M059J (cell line): ENCODE measurements at regions not wholly inside any gene's neighbourhood (a gene's known extent, or its start where the extent isn't known, plus 50 kb on each side); places are given as distances from the start of the nearest gene placed in this dataset.

ENCODE experiments used
- DNase-seq: peaks from one replicate; pipeline ENCODE4 v3.0.0-alpha.2; 2012; ENCODE audit warnings: low read depth

DNA sequence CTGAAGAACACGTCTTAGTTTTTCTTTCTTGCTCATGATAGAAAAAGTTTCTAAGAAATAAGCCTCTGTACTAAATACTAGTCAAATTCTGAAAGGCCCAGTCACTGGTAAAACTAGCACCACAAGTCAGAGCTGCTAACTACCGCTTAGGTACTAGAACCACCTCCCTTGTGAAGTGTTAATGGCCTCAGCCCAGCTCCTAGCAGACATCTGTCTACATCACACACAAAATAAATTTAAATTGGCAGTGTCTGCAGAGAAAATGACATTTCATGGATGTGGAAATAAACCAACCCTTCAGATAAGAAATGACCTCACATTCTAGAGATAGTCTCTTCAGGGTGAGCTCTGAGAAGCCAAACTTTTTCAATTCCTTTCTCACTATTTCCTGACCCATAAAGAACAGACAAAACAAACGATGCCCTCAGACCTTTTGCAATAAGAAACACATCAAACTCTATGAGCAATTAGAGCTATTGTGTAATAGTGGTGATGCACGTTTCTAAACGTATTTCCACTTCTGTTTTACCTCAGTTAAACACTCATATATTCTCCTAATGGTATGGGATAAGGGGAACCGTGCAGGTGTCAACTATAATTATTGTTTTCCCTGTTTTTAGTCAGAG is 70.3 kb upstream of the DSG1 start:
- no peak for DNase-seq

DNA sequence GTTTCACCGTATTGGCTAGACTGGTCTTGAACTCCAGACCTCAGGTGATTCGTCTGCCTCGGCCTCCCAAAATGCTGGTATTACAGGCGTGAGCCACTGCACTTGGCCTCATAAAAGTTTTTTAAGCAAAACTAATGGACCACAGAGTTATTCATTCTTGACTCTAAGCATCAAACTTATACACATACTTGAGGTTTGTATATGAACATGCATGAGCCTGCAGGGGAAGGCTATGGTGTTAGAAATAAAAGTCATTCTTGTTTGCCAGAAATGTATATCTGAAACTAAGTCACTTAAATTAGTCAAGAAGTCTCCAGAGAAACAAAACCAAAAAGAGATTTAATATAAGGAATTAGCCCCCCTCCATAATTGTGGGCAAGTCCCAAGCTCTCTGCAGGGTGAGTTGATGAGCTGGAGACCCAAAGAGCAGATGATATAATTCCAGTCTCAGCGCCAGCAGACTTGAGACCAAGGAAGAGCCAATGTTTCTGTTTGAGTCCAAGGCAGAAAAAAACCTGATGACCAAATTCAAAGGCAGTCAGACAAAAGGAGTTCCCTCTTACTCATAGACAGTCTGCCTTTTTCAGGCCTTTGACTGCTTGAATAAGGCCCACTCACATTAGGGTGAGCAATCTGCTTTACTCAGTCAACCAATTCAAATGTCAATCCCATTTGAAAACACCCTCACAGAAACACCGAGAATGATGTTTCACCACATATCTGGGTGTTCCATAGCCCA is 69.0 kb upstream of the DSG1 start:
- DNase-seq, result no peak

DNA sequence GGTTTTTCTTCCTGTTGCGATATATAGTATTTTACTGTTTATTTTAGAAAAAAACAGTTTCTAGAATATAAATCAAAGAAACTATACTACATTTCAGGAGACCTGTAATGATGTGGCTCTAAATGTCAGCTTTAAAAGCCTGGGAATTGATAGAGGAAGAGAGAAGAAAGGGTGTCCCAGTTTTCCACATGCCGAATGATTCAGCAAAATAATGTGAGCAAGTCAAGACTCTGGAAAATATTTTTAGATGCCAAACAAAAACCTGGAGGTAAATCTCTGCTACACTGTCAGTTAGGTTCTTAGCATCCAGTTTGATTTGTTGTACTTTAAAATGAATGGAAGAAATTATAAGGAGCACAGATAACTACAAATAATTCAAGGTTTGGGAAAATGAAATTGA is 67.1 kb upstream of the DSG1 start:
- no peak for DNase-seq

DNA sequence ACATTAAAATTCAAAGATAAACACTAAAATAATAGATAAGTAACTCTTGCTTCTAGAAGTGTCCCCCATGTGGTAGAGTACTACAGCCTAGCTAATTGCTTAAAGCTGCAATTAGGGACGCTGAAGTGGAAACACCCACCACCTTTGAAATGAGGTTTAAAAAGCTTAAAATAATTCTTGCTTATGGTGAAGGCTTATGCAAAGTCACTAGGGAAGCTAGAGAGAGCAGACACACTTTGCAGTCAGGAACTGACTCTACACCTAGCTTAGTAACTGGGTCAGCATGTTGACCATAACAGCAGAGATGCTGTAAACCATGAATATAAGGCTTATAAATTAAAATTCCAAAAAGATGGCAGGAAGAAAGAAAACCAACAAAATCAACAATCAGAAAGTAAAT is 65.4 kb upstream of the DSG1 start:
- DNase-seq, result no peak

DNA sequence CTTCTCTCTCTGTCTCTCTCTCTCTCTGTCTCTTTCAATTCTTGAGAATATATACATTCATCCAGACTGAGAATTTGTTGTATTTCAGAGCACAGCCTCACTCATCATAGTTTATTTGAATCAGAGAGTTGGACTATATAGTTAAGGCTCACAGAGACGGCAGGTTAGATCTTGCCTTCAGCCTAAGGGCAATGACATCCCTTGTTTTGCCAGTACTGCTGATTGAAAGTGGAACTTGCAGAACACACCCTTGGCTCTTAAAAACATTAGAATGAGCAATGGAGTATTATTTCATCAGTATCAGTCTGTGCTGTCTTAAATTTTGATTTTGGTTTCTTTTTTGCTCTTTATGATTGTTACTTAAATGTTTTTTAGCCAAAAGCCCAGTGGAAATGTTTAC is 62.0 kb upstream of the DSG1 start:
- no peak for DNase-seq

DNA sequence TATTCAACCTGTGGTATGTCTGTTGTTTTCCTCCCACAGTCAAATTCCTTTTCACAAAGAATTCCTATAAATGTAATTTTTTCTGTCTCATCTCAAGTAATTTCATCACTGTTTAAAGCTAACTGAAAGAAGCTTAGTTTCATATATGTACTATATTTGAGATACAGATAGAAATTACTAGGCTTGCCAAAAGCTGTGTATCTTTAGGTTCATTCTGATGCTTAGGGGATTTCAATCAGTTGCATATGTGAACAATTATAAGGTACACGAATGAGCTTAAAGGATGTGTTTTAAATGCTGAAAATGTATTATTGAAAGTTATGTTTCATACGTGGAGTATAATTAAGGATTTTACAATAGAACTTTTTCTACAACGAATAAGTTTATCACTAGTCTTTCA is 59.2 kb upstream of the DSG1 start:
- DNase-seq, result no peak

DNA sequence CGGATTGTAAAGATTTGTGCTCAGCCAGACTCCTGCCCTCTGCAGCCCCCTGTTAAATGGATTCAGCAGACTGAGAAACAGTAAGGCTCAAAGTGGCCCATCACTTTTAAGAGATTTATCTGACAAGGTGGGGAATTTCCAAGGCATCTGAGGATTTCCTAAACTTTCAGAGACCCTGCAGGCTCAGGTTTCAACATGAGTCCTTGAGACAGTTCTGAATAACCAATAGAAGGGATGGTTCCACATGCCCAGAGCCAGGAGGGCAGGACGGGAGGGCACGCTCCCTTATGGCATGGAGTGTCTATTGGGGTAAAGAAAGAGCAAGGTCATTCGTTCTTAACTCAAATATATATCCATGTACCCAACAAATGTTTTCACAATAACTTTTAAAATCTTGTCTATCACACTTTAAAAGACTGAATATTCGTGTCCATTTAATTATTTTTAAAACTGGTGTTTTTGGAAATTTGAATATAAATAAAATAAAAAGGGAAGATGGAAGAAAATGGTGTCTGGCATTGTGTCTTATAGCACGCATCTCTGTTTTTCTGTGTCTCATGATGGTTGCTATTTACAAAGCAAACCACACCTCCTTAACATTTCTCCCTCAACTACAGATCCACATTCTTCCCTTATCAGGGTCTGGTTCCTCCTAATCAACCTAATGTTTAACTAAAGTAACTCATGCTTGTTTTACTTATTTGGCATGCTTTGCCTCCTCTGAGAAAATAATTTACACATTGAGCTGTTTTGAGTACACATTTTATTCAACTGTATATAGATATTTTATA is 56.0 kb upstream of the DSG1 start:
- DNase-seq, result no peak

DNA sequence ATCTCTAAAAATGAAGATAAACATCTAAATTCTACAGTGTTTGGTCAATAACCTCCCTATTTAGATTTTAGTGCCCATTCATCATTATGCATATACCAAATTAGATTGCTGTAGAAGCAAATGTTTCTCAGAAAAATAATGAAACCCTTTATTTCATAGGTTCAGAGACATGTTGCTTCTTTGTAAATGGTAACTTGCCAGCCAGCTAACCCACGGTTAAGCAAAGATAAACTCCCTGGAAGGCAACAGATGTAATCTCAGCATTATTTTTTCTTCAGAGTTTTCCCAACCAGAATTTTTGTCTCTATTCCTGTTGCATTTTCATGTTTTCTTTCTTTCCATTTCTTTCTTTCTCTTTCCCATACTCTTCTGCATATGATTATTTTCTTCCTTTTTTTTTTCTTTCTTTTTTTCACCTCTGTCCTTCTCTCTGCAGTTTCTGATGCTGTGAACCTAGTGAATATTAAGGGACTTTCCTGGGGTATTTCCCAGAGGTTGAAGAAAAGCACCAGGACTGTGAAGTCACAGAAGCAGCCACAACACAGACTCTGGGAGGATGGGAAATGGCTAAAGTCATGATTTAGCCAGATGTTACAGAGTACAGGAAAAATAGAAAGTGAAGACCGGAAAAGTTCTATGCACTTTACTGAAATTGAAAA is 50.0 kb upstream of the DSG1 start:
- DNase-seq, result no peak
